ENCODE measurements at regions not wholly inside any gene's neighbourhood (a gene's known extent, or its start where the extent isn't known, plus 50 kb on each side); places are given as distances from the start of the nearest gene placed in this dataset.

GRCh38 chr4:23369331-23369730 is 520.5 kb downstream of the PPARGC1A start:
- intact Hi-C loops (cut with DNase I), result no loop called here
- no peak for DNase-seq (ENCODE audit: low spot score)
- ATAC-seq, result peak; percentile 24

GRCh38 chr4:23368081-23368697 is 521.7 kb downstream of the PPARGC1A start:
- ATAC-seq, result no peak
- DNase-seq (ENCODE audit: low spot score), result no peak

GRCh38 chr4:23366557-23366906 is 523.3 kb downstream of the PPARGC1A start:
- intact Hi-C loops (cut with DNase I), result no loop called here
- DNase-seq (ENCODE audit: low spot score), result no peak
- ATAC-seq, result no peak

More at GRCh38 chr4:23368081-23368697, 521.7 kb downstream of the PPARGC1A start:
- intact Hi-C loops (cut with DNase I), result no loop called here

- DNase-seq (ENCODE audit: low spot score) (no peak), ATAC-seq (no peak)
- intact Hi-C loops (cut with DNase I), result no loop called here
Measured at GRCh38 chr4:23365871-23366556, 523.8 kb downstream of the PPARGC1A start.

- intact Hi-C loops (cut with DNase I), result no loop called here
- ATAC-seq, result no peak
- DNase-seq (ENCODE audit: low spot score), result no peak
Measured at GRCh38 chr4:23365086-23365485, 524.8 kb downstream of the PPARGC1A start.

GRCh38 chr4:23364167-23364566 is 525.7 kb downstream of the PPARGC1A start:
- intact Hi-C loops (cut with DNase I), result loop anchor here (5.0 kb wide), 1 partner anchor 93 kb away; no protein-coding TSS in a partner anchor
- DNase-seq (ENCODE audit: low spot score), result no peak
- no peak for ATAC-seq

- intact Hi-C loops (cut with DNase I), result loop anchor here (5.0 kb wide), 1 partner anchor 96 kb away; no protein-coding TSS in a partner anchor
- ATAC-seq (no peak), DNase-seq (ENCODE audit: low spot score) (no peak)
Measured at GRCh38 chr4:23361453-23361852, 528.4 kb downstream of the PPARGC1A start.

- DNase-seq (ENCODE audit: low spot score) (no peak), ATAC-seq (no peak)
- intact Hi-C loops (cut with DNase I), result loop anchor here (5.0 kb wide), 1 partner anchor 97 kb away; no protein-coding TSS in a partner anchor
Measured at GRCh38 chr4:23360718-23361117, 529.1 kb downstream of the PPARGC1A start.

- DNase-seq (ENCODE audit: low spot score) (no peak), ATAC-seq (no peak)
- intact Hi-C loops (cut with DNase I), result no loop called here
Measured at GRCh38 chr4:23355258-23355657, 534.6 kb downstream of the PPARGC1A start.

- intact Hi-C loops (cut with DNase I), result no loop called here
- ATAC-seq (no peak), DNase-seq (ENCODE audit: low spot score) (no peak)
Measured at GRCh38 chr4:23353200-23353599, 536.6 kb downstream of the PPARGC1A start.

- DNase-seq (ENCODE audit: low spot score) (no peak), ATAC-seq (no peak)
- intact Hi-C loops (cut with DNase I), result no loop called here
Measured at GRCh38 chr4:23348789-23349498, 540.9 kb downstream of the PPARGC1A start.

- intact Hi-C loops (cut with DNase I), result no loop called here
Measured at GRCh38 chr4:23337292-23337691, 552.6 kb downstream of the PPARGC1A start.

GRCh38 chr4:23333946-23334878 is 555.6 kb downstream of the PPARGC1A start:
- intact Hi-C loops (cut with DNase I), result no loop called here
- DNase-seq (ENCODE audit: low spot score), result no peak
- peak; percentile 36 for ATAC-seq

More at GRCh38 chr4:23337292-23337691, 552.6 kb downstream of the PPARGC1A start:
- DNase-seq (ENCODE audit: low spot score) (no peak), ATAC-seq (no peak)

GRCh38 chr4:23333556-23333945 is 556.3 kb downstream of the PPARGC1A start:
- DNase-seq (ENCODE audit: low spot score), result no peak
- ATAC-seq, result no peak
- intact Hi-C loops (cut with DNase I), result no loop called here

GRCh38 chr4:23332313-23332712 is 557.5 kb downstream of the PPARGC1A start:
- intact Hi-C loops (cut with DNase I), result no loop called here
- no peak for DNase-seq (ENCODE audit: low spot score)
- ATAC-seq, result no peak

GRCh38 chr4:23327120-23327519 is 562.7 kb downstream of the PPARGC1A start:
- ATAC-seq (no peak), DNase-seq (ENCODE audit: low spot score) (no peak)
- intact Hi-C loops (cut with DNase I), result no loop called here

GRCh38 chr4:23324021-23324690 is 565.7 kb downstream of the PPARGC1A start:
- intact Hi-C loops (cut with DNase I), result no loop called here
- no peak for ATAC-seq
- no peak for DNase-seq (ENCODE audit: low spot score)

- intact Hi-C loops (cut with DNase I), result no loop called here
- no peak for DNase-seq (ENCODE audit: low spot score)
Measured at GRCh38 chr4:23323436-23323835, 566.4 kb downstream of the PPARGC1A start.

GRCh38 chr4:23322732-23323131 is 567.1 kb downstream of the PPARGC1A start:
- ATAC-seq (no peak), DNase-seq (ENCODE audit: low spot score) (no peak)
- intact Hi-C loops (cut with DNase I), result no loop called here

More at GRCh38 chr4:23323436-23323835, 566.4 kb downstream of the PPARGC1A start:
- no peak for ATAC-seq

All from sciatic nerve (tissue), 2 donors.